HUES64 (cell line): ENCODE measurements at regions not wholly inside any gene's neighbourhood (a gene's known extent, or its start where the extent isn't known, plus 50 kb on each side); places are given as distances from the start of the nearest gene placed in this dataset.
A peak's percentile ranks its signal among the peaks of the same experiment; 100 is the strongest.
"Not testable (repeated sequence)": the region's sequence is repeated elsewhere in the genome, so short reads cannot be mapped to it uniquely, and the experiment has no call there.

Source experiments
- H3K27ac ChIP-seq: 2 replicates; pipeline ENCODE4 v1.7.0; 2013; ENCODE audit warnings: low read depth, low read length, inconsistent platforms
- H3K27me3 ChIP-seq: 2 replicates; pipeline ENCODE4 v1.6.1; 2013; ENCODE audit warnings: mild to moderate bottlenecking, low read length; ENCODE audit not compliant: insufficient read depth
- H3K36me3 ChIP-seq: 2 replicates; pipeline ENCODE4 v1.6.1; 2013; ENCODE audit warnings: mild to moderate bottlenecking, low read length; ENCODE audit not compliant: insufficient read depth
- H3K4me1 ChIP-seq: 2 replicates; pipeline ENCODE4 v1.6.1; 2013; ENCODE audit warnings: mild to moderate bottlenecking, low read length, moderate library complexity; ENCODE audit not compliant: insufficient read depth
- H3K4me3 ChIP-seq: 2 replicates; pipeline ENCODE4 v1.5.1; 2013; ENCODE audit warnings: mild to moderate bottlenecking, low read length, moderate library complexity
- H3K9ac ChIP-seq: 2 replicates; pipeline ENCODE4 v1.6.1; 2013; ENCODE audit warnings: mild to moderate bottlenecking, low read depth, low read length
- H3K9me3 ChIP-seq: 2 replicates; pipeline ENCODE4 v1.6.1; 2013; ENCODE audit warnings: low read depth, low read length; ENCODE audit not compliant: insufficient read depth
- WGBS: fragments of 150-250, 120-280 bp; methylation state at CpG from one replicate; pipeline ENCODE4 v1.1.7; 2013; ENCODE audit warnings: missing lambda C conversion rate; 5-methylcytosine and 5-hydroxymethylcytosine counted together

GRCh38 chr10:35933491-35933890, 291.4 kb upstream of the FZD8 start:
- H3K4me1 ChIP-seq, result peaks cover 3% of the 10 kb centered on the region; the same call in 1 of the 2 replicates
- no peak overlapping the region for H3K27ac ChIP-seq
- no peak overlapping the region for H3K4me3 ChIP-seq
- no peaks in the 10 kb centered on the region for H3K36me3 ChIP-seq
- H3K9ac ChIP-seq, result no peak overlapping the region
- WGBS, result 100% methylated on average over 1 of the region's 1 CpG
- H3K27me3 ChIP-seq, result no peaks in the 10 kb centered on the region
- H3K9me3 ChIP-seq, result no peaks in the 10 kb centered on the region

GRCh38 chr10:35929962-35930361, 287.9 kb upstream of the FZD8 start:
- 92% methylated on average over 2 of the region's 2 CpGs for WGBS
- H3K36me3 ChIP-seq, H3K4me3 ChIP-seq, H3K9ac ChIP-seq, H3K27ac ChIP-seq, H3K27me3 ChIP-seq, H3K9me3 ChIP-seq: not testable (repeated sequence)
- H3K4me1 ChIP-seq, result peaks cover 25% of the 10 kb centered on the region

- Histone ChIP-seq H3K36me3 (no peaks in the 10 kb centered on the region), H3K4me1 (peaks cover 32% of the 10 kb centered on the region), H3K9me3 (no peaks in the 10 kb centered on the region), H3K27ac (no peak overlapping the region), H3K4me3 (no peak overlapping the region), H3K9ac (no peak overlapping the region), H3K27me3 (no peaks in the 10 kb centered on the region)
- 91% methylated on average over 6 of the region's 6 CpGs for WGBS
Observed at GRCh38 chr10:35928748-35929147, 286.7 kb upstream of the FZD8 start.

- no peaks in the 10 kb centered on the region for H3K36me3 ChIP-seq
- no peaks in the 10 kb centered on the region for H3K9me3 ChIP-seq
- 90% methylated on average over 9 of the region's 9 CpGs for WGBS
- H3K4me1 ChIP-seq, result peaks cover 32% of the 10 kb centered on the region
- no peaks in the 10 kb centered on the region for H3K27me3 ChIP-seq
- no peak overlapping the region for H3K27ac ChIP-seq
- H3K9ac ChIP-seq, result no peak overlapping the region
- H3K4me3 ChIP-seq, result no peak overlapping the region
Observed at GRCh38 chr10:35927990-35928488, 285.9 kb upstream of the FZD8 start.

GRCh38 chr10:35927341-35927740, 285.2 kb upstream of the FZD8 start:
- Histone ChIP-seq H3K4me1 (peaks cover 32% of the 10 kb centered on the region), H3K27me3 (no peaks in the 10 kb centered on the region), H3K4me3 (no peak overlapping the region), H3K27ac (no peak overlapping the region), H3K36me3 (no peaks in the 10 kb centered on the region), H3K9ac (no peak overlapping the region), H3K9me3 (no peaks in the 10 kb centered on the region)
- 89% methylated on average over 7 of the region's 7 CpGs for WGBS

- H3K36me3 ChIP-seq, result no peaks in the 10 kb centered on the region
- WGBS, result 100% methylated on average over 1 of the region's 1 CpG
- H3K9ac ChIP-seq, result no peak overlapping the region
- no peak overlapping the region for H3K27ac ChIP-seq
- H3K27me3 ChIP-seq, result no peaks in the 10 kb centered on the region
- H3K9me3 ChIP-seq, result no peaks in the 10 kb centered on the region
- peaks cover 32% of the 10 kb centered on the region for H3K4me1 ChIP-seq
- H3K4me3 ChIP-seq, result no peak overlapping the region
Observed at GRCh38 chr10:35926846-35927245, 284.8 kb upstream of the FZD8 start.

DNA sequence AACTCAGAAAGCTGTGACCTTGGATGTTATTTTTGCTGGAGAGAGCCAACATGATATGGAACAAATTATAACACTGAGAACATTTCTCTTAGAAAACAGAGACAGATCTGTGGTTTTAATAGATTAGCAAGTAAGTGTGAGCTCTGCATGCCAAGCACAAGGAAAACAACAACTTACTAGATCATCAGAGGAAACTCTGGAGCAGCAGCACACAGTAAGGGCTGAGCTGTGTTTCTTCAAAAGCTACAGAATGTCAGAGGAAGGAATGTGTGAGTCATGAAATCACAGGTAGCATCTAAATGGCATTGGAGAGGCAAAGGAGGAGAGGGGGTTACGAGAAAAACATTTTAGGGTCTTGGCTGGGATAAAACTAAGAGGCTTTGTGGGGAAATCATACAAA, 283.4 kb upstream of the FZD8 start:
- H3K27ac ChIP-seq, result peak overlapping the region; percentile 19; the same call in 1 of the 2 replicates
- H3K27me3 ChIP-seq, result no peaks in the 10 kb centered on the region
- H3K9ac ChIP-seq, result no peak overlapping the region
- no peaks in the 10 kb centered on the region for H3K36me3 ChIP-seq
- 48% methylated on average over 1 of the region's 1 CpG for WGBS
- no peak overlapping the region for H3K4me3 ChIP-seq
- peaks cover 32% of the 10 kb centered on the region for H3K4me1 ChIP-seq
- H3K9me3 ChIP-seq, result no peaks in the 10 kb centered on the region

GRCh38 chr10:35924759-35925158, 282.7 kb upstream of the FZD8 start:
- WGBS, result 83% methylated on average over 1 of the region's 1 CpG
- Histone ChIP-seq H3K9me3 (no peaks in the 10 kb centered on the region), H3K4me1 (peaks cover 32% of the 10 kb centered on the region), H3K9ac (no peak overlapping the region), H3K27ac (no peak overlapping the region), H3K36me3 (no peaks in the 10 kb centered on the region), H3K4me3 (no peak overlapping the region), H3K27me3 (no peaks in the 10 kb centered on the region)

- Histone ChIP-seq H3K9me3 (no peaks in the 10 kb centered on the region), H3K4me1 (peaks cover 32% of the 10 kb centered on the region), H3K36me3 (no peaks in the 10 kb centered on the region), H3K27me3 (no peaks in the 10 kb centered on the region), H3K27ac (no peak overlapping the region), H3K4me3 (no peak overlapping the region), H3K9ac (no peak overlapping the region)
- WGBS, result 98% methylated on average over 3 of the region's 4 CpGs
Observed at GRCh38 chr10:35922876-35923600, 280.9 kb upstream of the FZD8 start.

GRCh38 chr10:35921866-35922350, 279.8 kb upstream of the FZD8 start:
- Histone ChIP-seq H3K4me3 (no peak overlapping the region), H3K36me3 (no peaks in the 10 kb centered on the region), H3K9ac (no peak overlapping the region), H3K27ac (no peak overlapping the region), H3K9me3 (no peaks in the 10 kb centered on the region), H3K27me3 (no peaks in the 10 kb centered on the region), H3K4me1 (peaks cover 29% of the 10 kb centered on the region)
- 92% methylated on average over 12 of the region's 13 CpGs for WGBS

DNA sequence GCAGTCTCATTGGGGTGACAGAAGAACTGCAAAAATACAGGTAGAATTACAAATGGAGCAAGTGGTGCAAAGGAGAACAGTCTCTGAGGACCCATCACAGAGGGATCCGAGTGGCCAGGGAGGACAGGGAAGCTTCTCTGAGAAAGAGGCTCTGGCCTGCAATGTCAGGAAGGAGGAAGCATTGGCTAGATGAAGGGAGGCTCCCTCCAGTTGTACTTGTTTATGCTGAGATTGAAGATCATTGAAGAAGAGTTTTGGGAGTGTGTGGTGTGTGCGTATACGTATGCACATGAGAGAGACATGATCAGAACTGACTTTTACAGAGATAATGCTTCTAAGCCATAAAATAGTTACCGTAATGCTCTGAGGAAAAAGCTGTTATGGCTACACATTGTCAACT, 274.7 kb upstream of the FZD8 start:
- no peak overlapping the region for H3K27ac ChIP-seq
- H3K27me3 ChIP-seq, result no peaks in the 10 kb centered on the region
- H3K9me3 ChIP-seq, result no peaks in the 10 kb centered on the region
- no peak overlapping the region for H3K9ac ChIP-seq
- no peaks in the 10 kb centered on the region for H3K36me3 ChIP-seq
- H3K4me3 ChIP-seq, result no peak overlapping the region
- WGBS, result 91% methylated on average over 3 of the region's 4 CpGs
- H3K4me1 ChIP-seq, result peaks cover 12% of the 10 kb centered on the region; the same call in 1 of the 2 replicates
